Ammon's horn (tissue), 1 donor: ENCODE measurements at regions not wholly inside any gene's neighbourhood (a gene's known extent, or its start where the extent isn't known, plus 50 kb on each side); places are given as distances from the start of the nearest gene placed in this dataset.
A peak's percentile ranks its signal among the peaks of the same experiment; 100 is the strongest.
"Not testable (repeated sequence)": the region's sequence is repeated elsewhere in the genome, so short reads cannot be mapped to it uniquely, and the experiment has no call there.

ENCODE experiments used
- DNase-seq: peaks from one replicate; pipeline ENCODE4 v3.0.0-alpha.2; 2016; ENCODE audit warnings: low spot score

GRCh38 chr2:239746559-239747246 is 278.4 kb downstream of the NDUFA10 start:
- DNase-seq: no peak

DNA sequence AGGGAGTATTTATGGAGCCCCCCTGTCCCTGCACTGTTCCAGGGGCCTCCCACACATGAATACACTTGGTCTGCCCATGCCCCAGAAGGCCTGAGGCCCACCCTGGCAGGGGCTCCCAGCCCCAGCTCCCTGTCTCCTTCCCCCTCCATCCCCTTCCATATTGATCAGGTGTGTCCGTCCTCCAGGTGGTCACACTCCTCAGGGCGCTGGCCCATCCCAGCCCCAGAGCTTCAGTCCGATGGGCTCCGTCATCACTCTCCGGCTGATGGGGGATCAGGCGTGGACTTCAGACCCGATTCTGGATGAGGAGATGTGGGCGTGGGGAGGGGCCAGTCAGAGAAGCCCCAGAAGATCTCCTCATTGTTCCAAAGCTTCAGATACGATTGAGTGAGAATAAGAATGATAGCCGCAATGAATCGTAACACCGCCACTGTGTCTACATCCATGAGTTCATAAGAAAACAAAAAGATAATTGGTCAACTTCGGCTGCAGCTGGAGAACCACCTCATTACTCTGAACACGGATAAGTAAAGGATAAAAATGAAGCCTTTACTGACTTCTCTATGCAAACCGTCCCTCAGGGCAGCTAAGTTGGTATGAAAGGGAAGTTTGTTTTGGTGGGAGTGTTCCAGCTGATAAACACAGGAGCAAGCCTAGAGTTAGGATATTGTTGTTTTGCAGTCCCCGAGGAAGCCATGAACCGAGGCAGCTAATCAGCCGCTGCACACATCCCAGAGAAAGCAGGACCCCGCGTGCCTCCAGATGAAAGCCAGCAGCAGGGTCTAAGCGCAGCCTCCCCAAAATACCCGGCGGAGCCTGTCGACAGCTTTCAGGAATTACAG is 279.5 kb downstream of the NDUFA10 start:
- DNase-seq: no peak

DNA sequence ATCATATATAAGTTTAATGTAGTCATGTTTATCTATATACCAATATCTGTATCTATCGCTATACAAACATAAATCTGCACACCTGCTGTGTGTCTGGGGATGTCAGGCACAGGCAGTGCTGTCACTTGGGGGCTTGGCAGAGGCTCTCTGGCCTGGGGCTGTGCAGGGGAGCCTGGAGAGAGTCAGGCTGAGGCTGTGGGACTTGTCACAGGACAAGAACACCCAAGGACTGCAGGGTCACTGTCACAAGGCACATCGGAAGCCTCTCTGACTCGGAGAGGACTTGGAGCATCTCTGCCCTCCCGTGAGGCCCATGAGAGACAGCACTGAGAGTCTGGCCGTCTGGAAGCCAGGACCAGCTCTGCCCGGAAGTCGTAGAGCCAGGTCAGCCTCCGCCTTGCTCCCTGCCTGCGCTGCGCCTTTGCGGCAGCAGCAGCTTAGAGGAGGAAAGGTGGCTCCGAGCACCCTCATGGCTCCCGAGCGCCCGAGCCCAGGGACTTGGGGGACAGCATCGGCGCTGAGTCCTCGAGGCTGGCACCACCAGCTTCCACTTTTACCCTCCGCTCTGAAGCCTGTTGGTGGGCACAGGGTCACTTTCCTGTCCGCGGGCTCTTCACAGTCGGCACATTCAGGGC is 280.3 kb downstream of the NDUFA10 start:
- no peak for DNase-seq

- DNase-seq: no peak
These were observed 281.9 kb downstream of the NDUFA10 start for GRCh38 chr2:239743206-239743605.

GRCh38 chr2:239742377-239742776 is 282.8 kb downstream of the NDUFA10 start:
- no peak for DNase-seq

DNA sequence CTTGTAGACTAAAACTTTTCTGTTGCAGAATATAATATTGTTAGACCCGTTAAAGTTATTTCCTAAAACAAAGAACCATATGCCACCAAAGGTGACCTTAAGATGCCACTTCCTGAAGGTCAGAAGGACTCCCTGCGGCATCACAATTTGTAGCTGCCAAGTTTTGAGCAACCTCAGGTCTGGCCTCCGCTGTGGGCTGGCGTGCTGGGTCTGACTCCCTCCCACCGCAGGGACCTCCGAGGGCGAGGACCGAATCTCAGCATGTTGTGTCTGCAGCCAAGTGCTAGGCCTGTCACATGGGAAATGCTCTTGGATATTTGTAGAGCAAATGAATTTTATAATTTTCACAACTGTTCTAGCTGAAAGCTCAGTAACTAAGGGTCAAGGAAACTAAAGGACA is 285.9 kb downstream of the NDUFA10 start:
- no peak for DNase-seq

DNA sequence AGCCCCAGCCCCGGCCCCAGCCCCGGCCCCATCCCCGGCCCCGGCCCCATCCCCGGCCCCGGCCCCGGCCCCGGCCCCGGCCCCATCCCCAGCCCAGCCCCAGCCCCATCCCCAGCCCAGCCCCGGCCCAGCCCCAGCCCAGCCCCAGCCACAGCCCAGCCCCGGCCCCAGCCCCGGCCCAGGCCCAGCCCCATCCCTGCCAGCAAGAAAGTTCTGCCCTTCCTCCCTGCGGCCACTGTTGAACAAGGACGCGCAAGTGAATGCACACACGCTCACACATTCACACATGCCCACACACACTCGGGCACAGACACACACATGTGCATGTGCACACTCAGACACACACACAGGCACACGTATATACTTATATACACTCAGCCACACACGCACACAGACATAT is 287.0 kb downstream of the NDUFA10 start:
- DNase-seq: no peak

- no peak for DNase-seq
These were observed 288.0 kb downstream of the NDUFA10 start for GRCh38 chr2:239737144-239737463.

- no peak for DNase-seq
These were observed 288.6 kb downstream of the NDUFA10 start for GRCh38 chr2:239736358-239737143.

- no peak for DNase-seq
These were observed 289.2 kb downstream of the NDUFA10 start for GRCh38 chr2:239735829-239736357.

GRCh38 chr2:239735131-239735828 is 289.9 kb downstream of the NDUFA10 start:
- DNase-seq: peak; percentile 70

DNA sequence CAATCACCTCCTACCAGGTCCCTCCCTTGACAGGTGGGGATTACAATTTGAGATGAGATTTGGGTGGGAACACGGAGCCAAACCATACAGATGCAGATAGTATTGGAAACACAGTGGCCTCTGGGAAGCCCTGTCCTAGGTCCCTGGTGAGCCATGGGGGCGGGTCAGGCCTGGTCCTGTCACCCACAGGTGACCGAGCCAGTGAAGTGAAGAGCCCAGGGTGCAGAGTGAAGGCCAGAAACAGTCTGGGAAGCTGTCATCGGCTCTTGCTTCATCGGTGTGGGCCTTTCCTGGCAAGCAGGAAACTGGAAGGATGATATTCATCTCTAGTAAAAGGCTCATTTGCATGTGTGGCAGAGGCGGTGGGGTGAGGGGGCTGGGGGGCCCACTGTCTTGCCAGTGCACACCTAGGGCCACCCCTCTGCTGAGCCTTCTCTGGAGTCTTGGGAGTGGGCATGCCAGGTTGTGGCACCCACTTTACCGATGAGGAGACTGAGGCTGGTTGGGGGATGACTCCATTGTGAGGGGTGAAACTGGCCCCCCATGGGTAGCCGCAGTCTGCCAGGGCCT is 290.6 kb downstream of the NDUFA10 start:
- DNase-seq: no peak

- DNase-seq: no peak
These were observed 292.5 kb downstream of the NDUFA10 start for GRCh38 chr2:239732666-239733010.

DNA sequence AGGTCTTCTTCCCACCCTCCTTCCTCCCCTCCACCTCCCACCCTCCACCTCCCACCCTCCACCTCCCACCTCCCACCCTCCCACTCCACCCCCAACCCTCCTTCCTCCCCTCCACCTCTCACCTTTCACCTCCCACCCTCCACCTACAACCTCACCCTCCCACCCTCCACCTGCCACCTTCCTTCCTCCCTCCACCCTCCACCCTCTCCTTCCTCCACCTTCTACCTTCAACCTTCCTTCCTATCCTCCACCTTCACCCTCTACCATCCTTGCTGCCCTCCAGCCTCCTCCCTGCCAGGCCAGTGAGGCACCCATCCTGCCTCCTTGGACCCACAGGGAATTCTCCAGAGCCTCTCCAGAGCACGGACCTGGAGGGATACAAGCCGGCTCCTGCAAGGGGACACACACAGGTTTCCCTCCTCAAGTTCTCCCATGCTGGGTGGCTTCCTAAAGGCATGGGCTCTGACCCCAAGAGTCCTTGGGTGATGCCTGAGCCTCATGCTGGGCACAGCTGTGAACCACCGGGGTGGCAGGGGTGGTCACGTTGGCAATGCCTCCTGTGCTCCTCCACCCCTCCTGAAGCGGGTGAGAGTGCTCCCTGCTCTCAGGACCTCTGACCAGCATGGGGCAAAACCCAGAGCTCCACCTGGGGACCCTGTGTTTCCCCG is 293.0 kb downstream of the NDUFA10 start:
- DNase-seq: no peak

DNA sequence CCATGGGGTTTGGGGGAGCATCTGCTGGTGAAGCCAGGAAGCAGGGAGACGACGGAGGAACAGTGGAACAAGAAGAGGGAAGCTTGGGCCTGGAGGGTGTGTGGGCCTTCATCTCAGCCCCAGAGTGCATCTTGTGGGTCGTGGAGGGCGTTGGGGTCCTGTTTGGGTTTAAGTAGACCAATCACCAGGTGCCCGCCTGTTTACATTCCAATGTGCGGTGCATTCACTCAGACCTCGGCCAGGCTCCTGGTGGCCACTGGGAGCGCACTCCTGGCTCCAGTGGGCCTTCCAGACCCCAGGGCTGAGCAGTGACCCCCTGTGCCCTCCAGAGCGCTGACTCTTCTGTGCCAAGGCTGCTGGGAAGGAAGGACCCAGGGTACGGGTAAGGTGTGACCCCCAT is 293.7 kb downstream of the NDUFA10 start:
- no peak for DNase-seq

DNA sequence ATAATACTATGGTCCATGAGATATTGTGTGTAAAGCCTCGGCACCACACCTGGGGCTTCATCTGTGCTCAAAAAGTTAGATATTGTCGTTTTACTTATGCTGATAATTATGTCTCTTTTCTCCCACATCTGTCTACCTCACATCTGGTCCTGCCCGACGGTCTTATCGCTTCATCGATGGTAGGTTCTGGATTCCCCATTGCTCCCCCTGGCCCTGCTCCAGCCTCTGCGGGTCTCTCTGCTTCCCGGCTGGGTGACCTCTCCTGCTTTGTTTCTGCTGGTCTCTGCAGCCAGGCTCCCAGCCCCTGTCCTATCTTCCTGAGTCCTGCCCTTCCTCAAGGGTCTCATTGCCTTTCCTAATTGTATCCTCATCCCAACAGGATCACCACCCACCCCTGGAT is 294.2 kb downstream of the NDUFA10 start:
- no peak for DNase-seq

DNA sequence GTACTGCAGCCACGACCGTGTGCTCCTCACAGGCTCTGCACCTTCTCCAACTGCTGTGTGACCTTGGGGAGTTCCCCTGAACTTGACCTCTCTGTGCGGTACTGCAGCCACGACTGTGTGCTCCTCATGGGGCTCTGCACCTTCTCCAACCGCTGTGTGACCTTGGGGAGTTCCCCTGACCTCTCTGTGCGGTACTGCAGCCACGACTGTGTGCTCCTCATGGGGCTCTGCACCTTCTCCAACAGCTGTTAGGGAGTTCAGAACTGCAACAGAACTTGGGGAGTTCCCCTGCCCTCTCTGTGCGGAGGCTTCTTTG is 294.6 kb downstream of the NDUFA10 start:
- not testable (repeated sequence) for DNase-seq

- no peak for DNase-seq
These were observed 295.2 kb downstream of the NDUFA10 start for GRCh38 chr2:239729681-239730566.

- no peak for DNase-seq
These were observed 296.0 kb downstream of the NDUFA10 start for GRCh38 chr2:239729151-239729550.

- DNase-seq: no peak
These were observed 296.4 kb downstream of the NDUFA10 start for GRCh38 chr2:239728751-239729150.
